DMS53 (cell line): ENCODE measurements at regions not wholly inside any gene's neighbourhood (a gene's known extent, or its start where the extent isn't known, plus 50 kb on each side); places are given as distances from the start of the nearest gene placed in this dataset.
A peak's percentile ranks its signal among the peaks of the same experiment; 100 is the strongest.

Experiments
- DNase-seq: peaks from one replicate; lab custom pipeline; 2025; lab: John Stamatoyannopoulos, UW

DNA sequence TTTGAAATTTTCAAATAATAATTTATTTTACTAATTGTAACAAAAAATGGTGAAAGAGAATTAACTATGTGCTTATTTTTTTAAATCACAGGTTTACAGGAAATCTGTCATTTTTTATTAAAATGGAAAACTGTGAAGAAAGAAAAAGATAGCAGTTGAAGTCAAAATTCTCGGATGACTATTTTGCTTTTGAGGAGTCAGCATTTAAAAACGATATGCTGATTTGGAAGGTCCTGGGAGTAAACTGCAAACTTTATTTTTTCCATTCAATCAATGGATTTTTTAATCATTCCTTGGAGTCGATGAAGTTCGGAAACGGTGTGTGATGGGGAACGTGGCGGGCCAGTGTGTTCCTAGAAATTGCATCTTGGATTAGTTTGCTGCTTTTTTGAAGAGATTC lies 258.9 kb upstream of the NAV3 start:
- no peak for DNase-seq

DNA sequence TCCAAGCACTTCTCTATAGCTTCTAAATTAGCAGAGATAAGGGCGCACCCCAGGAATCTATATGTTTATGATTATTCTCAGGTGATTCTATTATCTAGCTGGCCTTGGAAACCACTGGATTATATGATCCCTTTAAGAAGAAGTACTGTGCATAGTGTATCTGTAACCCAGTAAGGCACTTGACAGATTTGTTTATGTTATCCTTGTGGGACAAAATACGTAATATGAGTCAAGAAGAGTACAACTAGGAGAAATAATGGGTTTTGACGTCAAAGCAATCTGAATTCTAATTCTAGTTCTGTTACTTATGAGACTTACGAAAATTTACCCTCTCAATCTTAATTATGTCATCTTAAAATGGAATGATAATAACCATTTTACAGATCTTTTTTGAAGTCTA lies 259.6 kb upstream of the NAV3 start:
- no peak for DNase-seq

DNA sequence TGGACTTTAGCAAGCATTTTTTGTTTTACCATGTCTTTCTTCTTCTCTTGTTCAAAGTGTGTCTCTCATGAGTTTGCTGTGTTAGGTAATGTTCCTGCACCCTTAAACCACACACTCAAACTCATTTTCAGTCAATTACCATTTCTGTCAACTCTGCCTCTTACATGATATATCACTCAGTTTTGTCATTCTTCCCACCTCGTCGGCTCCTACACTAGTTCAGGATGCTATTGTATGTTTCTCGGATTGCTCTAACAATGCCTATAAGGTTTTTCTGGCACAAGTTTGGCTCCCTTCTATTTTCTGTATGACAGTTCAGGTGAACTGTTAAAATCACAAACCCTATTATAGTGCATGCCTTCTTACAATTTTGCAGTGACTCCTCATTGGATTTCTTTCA lies 260.8 kb upstream of the NAV3 start:
- no peak for DNase-seq

DNA sequence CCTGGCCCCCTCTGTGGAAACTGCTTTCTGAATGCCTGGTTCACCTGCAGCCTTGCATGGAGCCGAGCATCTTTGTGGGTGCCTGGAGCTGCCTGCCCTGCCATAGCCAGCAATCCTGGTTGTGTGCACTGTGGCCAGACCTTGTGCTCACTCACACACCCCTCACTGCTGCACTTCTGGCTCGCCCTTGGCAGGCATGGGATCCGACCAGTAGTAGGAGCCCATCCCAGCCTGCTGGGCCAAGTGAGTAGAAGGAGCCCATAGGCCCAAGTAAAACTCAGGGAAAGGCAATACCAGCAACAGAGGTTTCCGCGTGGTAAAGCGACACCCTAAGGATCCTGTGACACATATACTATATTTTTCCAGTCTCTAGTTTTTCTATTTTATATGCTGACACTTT lies 270.0 kb upstream of the NAV3 start:
- DNase-seq = no peak

DNA sequence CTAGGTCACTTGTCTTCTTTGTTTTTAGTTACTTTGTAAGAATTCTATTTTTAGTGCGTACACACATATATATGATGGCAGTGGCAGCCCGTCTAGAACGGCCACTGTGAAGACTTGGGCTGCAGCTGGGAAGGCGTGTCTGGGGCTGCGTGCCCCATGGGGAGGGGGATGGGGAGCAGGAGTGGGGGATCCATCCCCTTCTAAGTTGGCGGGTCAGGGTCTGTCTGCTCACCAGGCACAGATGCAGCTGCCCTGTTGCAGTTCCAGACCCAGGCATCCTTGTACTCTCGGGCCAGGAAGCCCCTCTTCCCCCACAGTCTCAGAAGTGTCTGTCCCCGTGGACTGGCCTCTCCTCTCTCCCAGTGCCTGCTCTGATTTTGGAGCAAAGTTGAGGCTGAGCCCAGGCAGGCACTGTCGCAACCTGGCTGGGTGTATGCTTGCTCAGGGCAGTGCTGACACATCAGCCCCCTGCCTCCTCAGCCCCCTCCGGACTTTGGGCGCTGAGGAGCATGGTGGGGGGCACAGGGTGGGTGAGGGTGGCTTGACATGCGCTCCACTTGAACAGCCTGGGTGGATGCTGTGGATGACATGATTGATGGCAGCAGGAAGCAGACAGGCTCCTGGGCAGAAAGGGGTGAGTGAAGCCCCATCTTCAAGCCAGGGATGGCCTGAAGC lies 271.2 kb upstream of the NAV3 start:
- no peak for DNase-seq

DNA sequence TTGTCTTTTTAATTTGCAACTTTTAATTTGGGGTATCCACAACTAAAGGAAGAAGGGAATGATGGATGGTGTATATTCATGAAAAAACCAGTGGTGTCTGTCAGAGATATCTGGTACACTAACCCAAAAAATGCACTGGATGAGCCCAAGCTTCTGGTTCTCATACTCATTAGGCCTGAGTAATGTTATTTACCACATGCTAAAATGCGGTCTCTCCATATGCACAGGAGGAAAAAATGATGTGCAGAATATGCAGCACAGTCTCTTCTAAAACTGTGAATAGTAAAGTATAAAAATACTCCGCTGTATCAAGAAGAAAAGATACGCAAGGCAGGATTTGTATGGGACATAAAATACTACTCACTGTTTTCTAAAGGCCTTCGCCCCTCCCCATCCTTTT lies 275.6 kb upstream of the NAV3 start:
- DNase-seq = no peak

DNA sequence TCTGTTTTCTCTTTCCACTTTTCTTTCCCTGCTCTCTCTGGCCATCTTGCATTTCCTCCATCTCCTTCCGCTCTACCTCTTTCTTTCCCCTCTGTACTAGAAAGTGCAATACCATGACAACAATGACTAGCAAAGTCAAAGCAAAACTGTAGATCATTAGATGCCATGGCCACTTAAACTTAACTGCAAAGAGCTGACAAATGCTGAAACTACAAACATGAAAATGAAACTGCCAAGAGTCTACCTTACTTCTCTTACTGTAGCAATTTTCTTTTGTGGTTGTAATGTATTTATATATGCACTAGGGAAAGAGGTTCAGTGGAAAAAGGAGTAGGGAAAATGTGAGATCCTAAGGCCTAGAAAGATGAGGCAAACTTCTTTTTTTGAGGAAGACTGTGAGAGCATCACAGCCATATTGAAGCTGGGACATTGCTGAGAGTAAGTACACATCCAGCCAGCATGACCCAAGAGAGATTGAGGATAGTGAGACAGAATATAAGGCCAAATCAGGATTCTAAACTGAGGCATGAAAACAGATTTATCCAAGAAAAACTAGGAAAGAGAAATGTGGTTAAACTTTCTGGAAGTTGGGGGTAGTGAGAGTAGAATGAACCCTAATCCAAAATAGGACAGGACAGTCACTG lies 276.6 kb upstream of the NAV3 start:
- DNase-seq = no peak

DNA sequence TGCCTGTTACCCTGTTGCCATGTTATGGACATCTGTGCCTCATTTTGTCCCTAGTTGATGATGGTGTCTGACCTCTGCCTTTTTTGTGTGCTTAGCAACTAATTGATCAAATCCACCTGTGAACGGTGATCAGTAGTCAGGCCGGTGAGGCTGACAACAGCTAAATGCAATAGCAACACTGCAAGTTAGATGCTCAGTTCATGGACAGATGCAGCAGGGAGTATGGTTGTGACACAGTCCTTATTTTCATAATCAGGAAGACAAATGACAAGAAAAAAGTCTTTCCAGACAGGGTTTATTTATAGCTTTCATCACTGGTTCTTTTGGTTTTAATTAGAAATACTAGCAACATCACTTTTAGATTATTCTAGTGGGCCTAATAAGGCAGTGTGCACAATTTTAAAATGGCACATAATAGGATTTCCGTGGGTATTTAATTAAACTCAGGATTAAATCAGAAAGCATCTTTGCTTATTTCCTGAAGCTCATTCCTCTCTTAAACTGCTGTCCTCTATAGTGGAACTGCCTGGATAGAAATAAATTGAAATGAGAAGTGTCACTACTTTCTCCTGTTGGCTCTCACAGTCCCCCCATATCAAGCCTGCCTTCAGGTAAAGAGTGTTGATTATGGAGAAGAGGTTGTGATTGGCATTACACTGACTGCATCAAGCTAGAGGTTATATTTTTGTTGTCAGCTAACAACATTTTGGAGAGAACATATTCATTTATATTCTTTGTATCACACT lies 281.1 kb upstream of the NAV3 start:
- no peak for DNase-seq

DNA sequence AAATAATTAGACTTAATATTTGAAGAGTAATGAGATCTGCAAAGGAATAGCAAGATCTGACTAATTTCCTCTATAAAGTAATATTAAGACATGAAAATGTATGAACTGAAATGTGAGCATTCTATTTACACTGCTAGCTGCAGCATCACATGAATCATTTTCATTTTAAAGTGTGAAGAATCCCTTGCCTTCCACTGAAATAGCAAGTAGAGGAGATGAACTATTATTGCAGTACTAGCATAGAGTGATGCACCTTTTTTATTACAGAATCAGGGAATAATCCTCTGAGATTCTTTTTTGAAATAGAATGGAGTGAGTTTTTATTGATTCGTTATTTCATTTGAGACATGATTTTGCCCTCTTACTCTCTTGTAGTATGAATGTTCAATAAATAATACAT lies 281.9 kb upstream of the NAV3 start:
- no peak for DNase-seq

DNA sequence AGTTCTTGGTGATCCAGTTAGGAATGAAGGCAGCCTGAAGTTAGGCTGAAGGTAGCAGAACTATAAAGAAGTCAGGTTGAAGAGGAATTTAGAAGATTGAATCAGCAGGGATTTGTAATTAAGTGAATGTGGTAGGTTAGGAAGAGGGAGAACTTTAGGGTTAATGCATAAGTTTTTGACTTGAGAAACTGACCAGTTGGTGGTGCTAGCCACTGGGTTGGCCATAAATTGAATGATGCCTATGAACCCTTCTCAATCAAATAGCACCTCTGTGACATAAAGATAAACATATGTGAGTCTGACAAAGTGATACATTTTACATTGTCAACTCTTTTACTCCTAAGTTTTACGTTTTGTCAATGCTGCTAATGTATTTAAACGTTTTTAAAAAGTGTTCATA lies 290.6 kb upstream of the NAV3 start:
- DNase-seq = no peak

DNA sequence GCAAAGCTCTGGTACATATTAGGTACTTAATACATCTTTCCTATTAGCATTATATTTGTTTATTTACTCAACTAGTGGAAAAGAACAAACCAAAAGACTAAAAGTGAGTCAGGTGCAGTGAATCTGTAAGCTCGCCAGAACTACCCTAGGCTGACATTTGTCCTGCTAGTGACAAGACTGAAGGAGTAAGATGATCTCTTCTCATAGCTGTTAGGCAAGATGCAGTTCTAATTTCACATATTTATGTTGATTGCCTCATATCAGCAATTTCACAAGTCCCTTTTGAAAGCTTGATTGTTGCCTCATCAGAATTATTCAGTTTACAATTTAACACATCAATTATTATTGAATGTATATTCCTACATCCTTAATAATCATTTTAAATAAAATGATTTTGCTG lies 293.0 kb upstream of the NAV3 start:
- no peak for DNase-seq

DNA sequence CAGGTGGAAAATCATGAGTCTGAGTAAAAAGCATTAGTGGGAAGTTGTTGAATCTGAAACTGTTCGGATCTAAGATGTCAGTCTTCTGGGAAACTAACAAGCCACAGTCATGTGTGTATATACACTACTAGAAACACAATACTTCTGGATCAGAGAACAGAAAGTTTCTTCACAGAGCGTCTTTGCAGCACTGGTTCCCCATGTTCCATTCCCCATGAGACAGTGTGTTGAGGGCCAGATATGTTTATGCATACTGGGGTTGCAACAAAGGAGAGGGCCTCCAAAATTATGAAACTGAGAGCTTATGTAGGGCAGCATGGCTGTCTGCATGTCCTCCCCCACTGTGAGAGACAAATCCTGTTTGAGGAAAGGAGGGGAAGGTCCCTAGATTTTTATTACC lies 295.0 kb upstream of the NAV3 start:
- no peak for DNase-seq

DNA sequence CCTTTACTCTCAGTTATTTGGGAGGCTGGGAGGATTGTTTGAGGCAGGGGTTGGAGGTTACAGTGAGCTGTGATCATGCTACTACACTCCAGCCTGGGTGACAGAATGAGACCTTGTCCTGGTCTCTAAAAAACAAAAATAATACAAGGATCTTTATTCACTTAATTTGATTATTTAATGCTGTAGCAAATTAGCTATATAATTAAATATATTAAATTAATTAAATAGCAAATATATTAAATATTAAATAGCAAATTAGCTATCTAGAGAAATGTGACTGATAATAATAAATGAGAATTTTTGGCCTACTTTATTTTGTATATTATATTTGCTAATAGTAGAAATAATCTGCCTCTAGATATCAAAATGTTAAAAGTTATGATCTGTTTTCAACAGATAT lies 298.8 kb upstream of the NAV3 start:
- no peak for DNase-seq

DNA sequence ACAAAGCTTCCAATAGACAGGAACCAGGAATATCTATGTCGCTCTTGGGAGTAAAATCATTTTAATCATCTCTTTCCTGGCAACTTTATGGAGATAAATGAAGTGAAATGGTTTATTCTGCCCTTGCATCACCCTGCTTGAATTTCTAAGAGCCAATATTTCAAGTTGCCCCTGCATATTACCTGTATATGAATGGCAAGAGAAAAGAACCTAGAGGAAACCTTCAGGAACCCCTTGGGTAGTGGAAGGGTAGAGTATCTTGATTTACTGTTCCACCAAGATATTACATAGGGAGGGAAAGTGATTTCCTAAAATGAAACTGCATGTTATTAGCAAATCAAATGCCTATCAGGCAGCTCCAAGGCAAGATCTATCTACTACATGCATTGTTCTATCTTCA lies 308.4 kb upstream of the NAV3 start:
- DNase-seq = no peak

DNA sequence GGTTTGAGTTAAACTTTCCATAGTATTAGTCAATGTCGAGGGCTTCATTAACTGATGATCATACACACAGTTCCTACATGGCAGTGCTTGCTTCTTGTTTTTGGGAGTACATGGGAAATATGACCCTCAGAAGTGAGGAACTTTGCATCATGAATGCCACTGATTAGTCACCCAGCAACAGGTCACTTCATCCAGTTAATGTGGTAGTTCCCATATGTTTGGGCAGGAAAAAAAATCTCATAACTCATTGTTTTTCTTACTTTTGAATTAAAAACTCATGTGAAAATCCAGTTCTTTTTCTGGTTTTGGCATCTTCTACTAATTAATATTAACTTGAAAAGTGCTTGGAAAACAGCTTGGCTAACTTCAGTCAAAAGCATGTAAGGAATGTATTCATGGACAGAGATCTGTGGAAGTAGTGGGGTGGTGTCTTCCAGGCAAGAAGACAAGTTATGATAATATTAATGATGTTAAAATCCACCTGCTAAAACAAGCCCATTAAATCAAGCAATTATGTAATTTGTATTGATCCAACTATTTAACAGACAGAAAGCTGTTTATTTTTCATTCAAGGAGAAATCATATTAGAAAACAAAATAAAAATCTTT lies 309.1 kb upstream of the NAV3 start:
- no peak for DNase-seq

DNA sequence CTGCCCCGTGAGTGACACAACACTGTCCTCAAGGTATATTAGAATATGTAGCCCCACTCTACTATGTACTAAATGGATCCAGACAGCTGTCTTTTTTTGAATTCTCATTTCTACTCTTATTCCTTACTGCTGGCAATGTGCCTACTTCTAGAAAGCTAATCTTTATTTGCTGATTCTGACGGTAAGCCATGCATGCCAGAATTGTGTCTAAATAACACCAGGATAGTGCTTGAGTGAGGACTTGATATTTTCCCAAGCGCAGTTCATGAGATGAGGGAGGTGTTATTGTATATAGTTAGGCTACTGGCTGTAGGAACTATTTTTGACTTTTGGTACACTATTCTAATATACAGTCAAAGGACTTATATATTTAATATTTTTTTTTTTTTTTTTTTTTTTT lies 316.2 kb upstream of the NAV3 start:
- peak; percentile 73 for DNase-seq

DNA sequence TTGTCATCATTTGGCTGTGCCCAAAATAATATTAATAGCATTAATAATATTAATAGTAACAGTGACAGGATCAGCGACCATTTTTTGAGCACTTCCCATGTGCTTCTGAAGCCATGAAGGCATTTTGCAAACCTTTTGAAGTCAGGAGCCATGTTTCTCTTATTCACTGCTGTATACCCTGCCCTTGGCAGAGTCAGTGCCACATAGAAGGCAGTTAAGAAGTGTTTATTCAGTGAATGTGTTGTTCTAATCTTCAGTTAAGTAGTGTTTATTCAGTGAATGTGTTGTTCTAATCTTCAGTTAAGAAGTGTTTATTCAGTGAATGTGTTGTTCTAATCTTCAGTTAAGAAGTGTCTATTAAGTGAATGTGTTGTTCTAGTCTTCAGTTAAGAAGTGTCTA lies 319.7 kb upstream of the NAV3 start:
- peak; percentile 74 for DNase-seq

DNA sequence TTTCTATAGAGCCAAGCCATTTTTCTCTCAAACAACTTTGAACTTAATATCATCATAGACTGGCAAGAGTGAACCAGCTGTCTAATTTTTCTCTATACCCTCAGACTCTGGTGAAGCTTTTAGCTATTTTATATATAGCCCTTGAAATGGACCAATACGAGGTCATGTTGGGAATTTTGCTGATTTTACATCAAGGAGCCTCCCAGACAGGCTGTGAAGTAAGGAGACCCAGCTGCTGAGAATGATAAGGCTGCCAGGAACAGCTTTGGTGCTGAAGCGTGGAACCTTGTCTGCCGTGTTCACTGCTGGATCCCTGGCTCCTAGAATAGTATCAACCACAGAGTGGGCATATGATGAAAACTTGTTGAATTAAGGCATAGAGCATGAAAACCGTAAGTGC lies 326.2 kb upstream of the NAV3 start:
- DNase-seq = no peak

DNA sequence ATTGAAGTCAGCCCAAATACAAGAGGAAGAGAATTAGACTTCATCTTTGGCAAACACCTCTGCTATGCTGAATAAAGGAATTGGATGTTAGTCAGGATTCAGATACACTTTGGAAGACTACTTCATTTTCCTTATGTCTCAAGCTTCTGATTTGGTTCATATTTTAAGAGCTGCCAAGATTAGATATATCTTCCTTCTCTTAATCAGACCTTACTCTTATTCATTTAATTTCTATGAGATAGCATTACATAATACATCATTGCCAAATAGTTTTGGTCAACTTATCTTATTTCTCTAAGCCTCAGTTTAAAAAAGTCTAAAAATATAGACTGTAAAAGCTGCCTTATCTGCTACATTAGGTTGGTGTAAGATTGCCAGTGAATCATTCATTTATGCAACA lies 330.6 kb upstream of the NAV3 start:
- DNase-seq = no peak

DNA sequence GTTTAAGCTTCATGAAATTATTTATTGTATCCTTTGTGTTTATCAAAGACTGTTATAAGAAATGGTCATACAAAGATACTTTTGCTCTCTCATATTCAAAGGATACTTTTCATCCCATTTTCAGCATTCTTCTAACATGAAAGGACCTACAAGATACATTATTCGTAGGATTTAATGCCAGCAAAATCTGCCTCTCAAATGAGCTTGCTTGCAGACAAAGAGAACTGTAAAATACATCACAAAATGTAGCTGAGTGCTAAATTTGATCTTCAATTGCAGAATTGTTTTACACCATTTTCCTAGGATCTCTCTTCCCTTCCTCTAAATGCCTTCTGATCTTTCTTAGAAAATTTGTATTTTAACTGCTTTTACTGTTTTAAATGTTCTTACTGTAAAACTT lies 333.0 kb upstream of the NAV3 start:
- no peak for DNase-seq

DNA sequence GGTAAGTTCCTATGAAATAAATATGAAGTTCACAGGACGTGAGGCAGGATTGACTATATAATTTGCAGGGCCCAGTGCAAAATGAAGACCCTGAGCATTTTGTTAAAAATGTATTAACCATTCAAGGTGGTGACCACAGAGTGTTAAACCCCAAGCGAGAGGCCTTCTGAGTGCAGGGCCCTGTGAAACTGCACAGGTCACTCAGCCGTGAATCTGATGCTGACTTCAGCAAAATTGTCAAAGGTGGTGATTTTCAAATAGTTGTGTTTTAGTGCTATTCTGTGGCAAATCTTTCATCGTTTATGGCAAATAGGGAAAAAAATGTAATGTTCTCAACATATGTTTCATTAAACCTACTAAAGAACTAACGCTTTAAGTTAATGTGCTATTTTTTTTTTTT lies 334.0 kb upstream of the NAV3 start:
- no peak for DNase-seq

DNA sequence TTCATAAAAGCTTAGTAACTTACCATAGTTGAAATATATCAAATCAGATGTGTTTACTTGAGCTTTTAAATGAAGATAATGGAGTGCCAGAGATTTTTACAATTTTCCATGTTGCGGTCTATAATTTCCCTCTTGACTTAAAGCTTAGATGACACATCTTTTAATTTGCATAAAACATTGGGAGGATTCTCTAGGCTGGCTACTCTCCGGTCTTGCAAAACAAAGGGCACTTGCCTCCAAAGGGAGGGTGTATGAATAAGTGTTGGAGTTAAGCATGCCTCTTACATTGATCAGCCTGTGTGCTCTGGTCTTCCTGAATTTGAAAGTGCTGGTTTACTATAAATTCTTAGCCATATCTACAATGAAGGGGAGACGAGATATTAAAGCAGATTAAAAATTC lies 336.4 kb upstream of the NAV3 start:
- no peak for DNase-seq
